A549 (cell line): ENCODE measurements at regions not wholly inside any gene's neighbourhood (a gene's known extent, or its start where the extent isn't known, plus 50 kb on each side); places are given as distances from the start of the nearest gene placed in this dataset.

Source experiments
- BHLHE40 ChIP-seq: IDR thresholded peaks from 2 replicates; pipeline ENCODE4 v1.6.1; 2012; ENCODE audit warnings: low read depth, low read length, inconsistent platforms
- CBX2 ChIP-seq: fragments of 200-600 bp; sonication (generic); IDR thresholded peaks from 2 replicates; pipeline ENCODE4 v1.6.1; 2016; ENCODE audit warnings: low read depth, mild to moderate bottlenecking, borderline replicate concordance
- CEBPB ChIP-seq, 2 experiments: fragments of >200 bp in 1 of 2; sonication (Bioruptor Twin) in 1 of 2; formaldehyde crosslinking in 1 of 2; IDR thresholded peaks; 2 replicates each; pipeline ENCODE4 v1.6.1; 2012 to 2016
- TF ChIP-seq, protein P1 (sequence below): fragments of >200 bp; sonication (Bioruptor Twin); formaldehyde crosslinking; IDR thresholded peaks from 3 replicates; pipeline ENCODE4 v1.5.1; 2016
- TF ChIP-seq, protein P2 (sequence below): IDR thresholded peaks from 2 replicates; pipeline ENCODE4 v1.6.1; 2012

DNA sequence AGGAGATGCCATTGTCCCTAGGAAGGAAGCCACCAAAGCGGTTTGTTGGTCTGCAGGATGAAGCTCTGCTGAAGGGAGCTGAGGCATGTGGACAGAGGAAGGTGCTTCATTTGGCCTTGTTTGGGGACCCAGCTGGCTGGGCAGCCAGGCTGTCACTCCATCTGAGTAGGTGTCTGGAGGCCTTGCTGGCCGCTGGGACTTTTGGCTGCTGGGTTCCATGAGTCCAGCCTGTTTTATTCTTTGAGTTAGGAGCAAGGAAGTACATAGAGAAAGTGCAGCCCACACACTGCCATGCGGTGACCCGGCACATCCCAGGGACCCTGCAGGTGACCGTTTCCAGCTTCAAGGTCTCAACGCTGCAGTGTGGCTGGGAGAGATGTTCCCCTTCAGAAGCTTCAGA lies 251.2 kb upstream of the IRX4 start:
- TF ChIP-seq, protein P1, sequence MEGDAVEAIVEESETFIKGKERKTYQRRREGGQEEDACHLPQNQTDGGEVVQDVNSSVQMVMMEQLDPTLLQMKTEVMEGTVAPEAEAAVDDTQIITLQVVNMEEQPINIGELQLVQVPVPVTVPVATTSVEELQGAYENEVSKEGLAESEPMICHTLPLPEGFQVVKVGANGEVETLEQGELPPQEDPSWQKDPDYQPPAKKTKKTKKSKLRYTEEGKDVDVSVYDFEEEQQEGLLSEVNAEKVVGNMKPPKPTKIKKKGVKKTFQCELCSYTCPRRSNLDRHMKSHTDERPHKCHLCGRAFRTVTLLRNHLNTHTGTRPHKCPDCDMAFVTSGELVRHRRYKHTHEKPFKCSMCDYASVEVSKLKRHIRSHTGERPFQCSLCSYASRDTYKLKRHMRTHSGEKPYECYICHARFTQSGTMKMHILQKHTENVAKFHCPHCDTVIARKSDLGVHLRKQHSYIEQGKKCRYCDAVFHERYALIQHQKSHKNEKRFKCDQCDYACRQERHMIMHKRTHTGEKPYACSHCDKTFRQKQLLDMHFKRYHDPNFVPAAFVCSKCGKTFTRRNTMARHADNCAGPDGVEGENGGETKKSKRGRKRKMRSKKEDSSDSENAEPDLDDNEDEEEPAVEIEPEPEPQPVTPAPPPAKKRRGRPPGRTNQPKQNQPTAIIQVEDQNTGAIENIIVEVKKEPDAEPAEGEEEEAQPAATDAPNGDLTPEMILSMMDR, result no peak
- TF ChIP-seq, protein P2, sequence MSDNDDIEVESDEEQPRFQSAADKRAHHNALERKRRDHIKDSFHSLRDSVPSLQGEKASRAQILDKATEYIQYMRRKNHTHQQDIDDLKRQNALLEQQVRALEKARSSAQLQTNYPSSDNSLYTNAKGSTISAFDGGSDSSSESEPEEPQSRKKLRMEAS, result no peak
- TF ChIP-seq CEBPB (IDR thresholded peaks at IDR 0.05), result no peak
- no peak for TF ChIP-seq BHLHE40
- no peak for TF ChIP-seq CBX2
